ENCODE measurements at regions not wholly inside any gene's neighbourhood (a gene's known extent, or its start where the extent isn't known, plus 50 kb on each side); places are given as distances from the start of the nearest gene placed in this dataset.

DNA sequence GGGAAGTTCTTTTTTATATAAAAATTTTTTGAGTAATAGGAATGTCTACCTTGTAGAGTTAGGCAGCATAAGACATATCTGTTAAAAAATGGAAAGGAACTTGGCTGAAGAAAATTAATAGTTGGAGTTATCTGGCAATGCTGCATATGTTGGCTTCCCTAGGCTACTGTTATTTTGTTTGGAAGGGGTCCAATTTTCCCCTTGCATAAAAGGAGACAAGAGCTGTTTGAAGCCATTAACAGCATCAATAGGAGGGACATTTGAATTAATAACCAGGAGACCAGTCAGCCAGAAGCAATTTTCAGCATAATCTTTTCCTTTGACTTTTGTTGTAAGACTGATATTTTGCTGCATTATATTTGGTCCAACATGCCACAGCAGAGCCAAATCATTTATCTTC lies 80.9 kb upstream of the TAB2 start:
- TF ChIP-seq POLR2A (IDR thresholded peaks at IDR 0.05) (no peak), CTCF (IDR thresholded peaks at IDR 0.05) (no peak)
